ENCODE measurements at regions not wholly inside any gene's neighbourhood (a gene's known extent, or its start where the extent isn't known, plus 50 kb on each side); places are given as distances from the start of the nearest gene placed in this dataset.

GRCh38 chr2:181743723-181744031 is 63.4 kb upstream of the NEUROD1 start (continued):
- TF ChIP-seq ZNF592 (IDR thresholded peaks at IDR 0.05), result no peak

GRCh38 chr2:181745796-181746540 is 65.7 kb upstream of the NEUROD1 start:
- CTCF ChIA-PET (ENCODE audit: low intra/inter-chr PET ratio), result interaction anchor here (0.7 kb wide), 1 partner anchor 440 kb away, joined by 3 read pairs; no protein-coding TSS in a partner anchor
- H4K20me1 ChIP-seq (replicated peaks; ENCODE audit: control insufficient read depth, insufficient read depth, low read length), result no peaks in the 10 kb centered on the region
- no peak overlapping the region for H3K27ac ChIP-seq (ENCODE audit: extremely low read depth, low read depth, low read length)
- H3K9ac ChIP-seq (ENCODE audit: insufficient read depth in 1 of 2, low read depth in 2 of 2, low read length in 2 of 2), result no peak overlapping the region
- intact Hi-C loops (cut with micrococcal nuclease) (no loop called here), in situ Hi-C loops (cut with MboI) (loop anchor here (25.0 kb wide), 1 partner anchor 916 kb away; no protein-coding TSS in a partner anchor)
- WGBS (ENCODE audit: insufficient coverage, low coverage, missing lambda C conversion rate), result 2% methylated on average over 3 of the region's 3 CpGs
- no peak overlapping the region for H3K4me3 ChIP-seq
- H3K27me3 ChIP-seq (ENCODE audit: control insufficient read depth in 2 of 2, insufficient read depth in 2 of 2, low read length in 2 of 2), result peaks cover 0 to 5% of the 10 kb centered on the region in 2 experiments; a peak in 2 of 5 replicates
- H3K79me2 ChIP-seq (ENCODE audit: control insufficient read depth, insufficient read depth, low read length), result no peaks in the 10 kb centered on the region
- FAIRE-seq (no peak), DNase-seq (ENCODE audit: extremely low read depth in 1 of 4, low spot score in 3 of 4) (no peak), ATAC-seq (no peak)
- H3K9me3 ChIP-seq (replicated peaks; ENCODE audit: control insufficient read depth, insufficient read depth, low read depth, low read length), result no peaks in the 10 kb centered on the region
- BruUV-seq (replicated peaks), result no TSS peak
- no peaks in the 10 kb centered on the region for H3K36me3 ChIP-seq (ENCODE audit: control insufficient read depth, insufficient read depth, low read length)
- H3K4me1 ChIP-seq (replicated peaks in 1 of 2; ENCODE audit: control insufficient read depth in 2 of 2, insufficient read depth in 2 of 2, low read length in 2 of 2), result no peaks in the 10 kb centered on the region
- POLR2A ChIA-PET, result no interaction called here
- H3K9me1 ChIP-seq (ENCODE audit: control insufficient read depth, insufficient read depth, low read length), result no peaks in the 10 kb centered on the region
- H2AFZ ChIP-seq (ENCODE audit: low read depth, low read length), result no peak overlapping the region
- H3K4me2 ChIP-seq (ENCODE audit: insufficient read depth, low read length), result no peak overlapping the region
- TF ChIP-seq EHMT2 (IDR thresholded peaks at IDR 0.05), result no peak
- TF ChIP-seq ZNF318 (IDR thresholded peaks at IDR 0.05; ENCODE audit: borderline replicate concordance in 1 of 2, low read depth in 1 of 2), result no peak
- no peak for TF ChIP-seq ZNF212 (CRISPR knock-in tag; IDR thresholded peaks at IDR 0.05)
- no peak for TF ChIP-seq ZNF134 (CRISPR knock-in tag; conservative IDR thresholded peaks at IDR 0.05)
- no peak for TF ChIP-seq RBM39 (optimal IDR thresholded peaks at IDR 0.05; ENCODE audit: low read depth, low read length)
- no peak for TF ChIP-seq ZNF511 (CRISPR knock-in tag; IDR thresholded peaks at IDR 0.05)
